GM23248 (cell line): ENCODE measurements at regions not wholly inside any gene's neighbourhood (a gene's known extent, or its start where the extent isn't known, plus 50 kb on each side); places are given as distances from the start of the nearest gene placed in this dataset.

Source experiments
- EZH2 ChIP-seq: fragments of 200-600 bp; sonication (generic); IDR thresholded peaks from 2 replicates; pipeline ENCODE4 v1.6.1; 2018; ENCODE audit warnings: antibody characterized with exemption, mild to moderate bottlenecking; ENCODE audit not compliant: insufficient read depth, poor library complexity, severe bottlenecking
- EZH2phosphoT487 ChIP-seq: fragments of 200-600 bp; sonication (generic); IDR thresholded peaks from 2 replicates; pipeline ENCODE4 v1.6.1; 2018; ENCODE audit warnings: antibody characterized with exemption, moderate library complexity, mild to moderate bottlenecking, low read depth; ENCODE audit not compliant: insufficient read depth

GRCh38 chr6:157769776-157770426 lies 53.1 kb upstream of the SNX9 start:
- no peak for TF ChIP-seq EZH2
- TF ChIP-seq EZH2phosphoT487 = no peak
